Bronchial epithelial cell (primary cell): ENCODE measurements at regions not wholly inside any gene's neighbourhood (a gene's known extent, or its start where the extent isn't known, plus 50 kb on each side); places are given as distances from the start of the nearest gene placed in this dataset.

Source experiments
- DNase-seq: peaks from one replicate; pipeline ENCODE4 v3.0.0-alpha.2; 2010; ENCODE audit warnings: low read depth
- FAIRE-seq: peaks from 2 replicates; lab custom pipeline; 2011; peaks lifted over from hg19 to GRCh38; lab: Jason Lieb, UNC
- H3K27me3 ChIP-seq: 2 replicates; pipeline ENCODE4 v1.5.1; 2011; ENCODE audit warnings: low read length; ENCODE audit not compliant: control insufficient read depth, insufficient read depth
- H3K36me3 ChIP-seq: 2 replicates; pipeline ENCODE4 v1.5.1; 2011; ENCODE audit warnings: low read length; ENCODE audit not compliant: control insufficient read depth, insufficient read depth
- H3K4me3 ChIP-seq: 2 replicates; pipeline ENCODE4 v1.5.1; 2011; ENCODE audit warnings: mild to moderate bottlenecking, low read depth, low read length, control low read depth
- TF ChIP-seq, protein P1 (sequence below): IDR thresholded peaks from 2 replicates; pipeline ENCODE4 v1.5.1; 2011; ENCODE audit warnings: mild to moderate bottlenecking, moderate library complexity, low read length, control low read depth, inconsistent platforms; ENCODE audit not compliant: insufficient read depth, severe bottlenecking

GRCh38 chr17:63349478-63350000 lies 96.6 kb downstream of the CYB561 start:
- DNase-seq (no peak), FAIRE-seq (no peak)
- Histone ChIP-seq H3K4me3 (no peak overlapping the region), H3K27me3 (no peaks in the 10 kb centered on the region), H3K36me3 (peaks cover 16% of the 10 kb centered on the region)
- TF ChIP-seq, protein P1, sequence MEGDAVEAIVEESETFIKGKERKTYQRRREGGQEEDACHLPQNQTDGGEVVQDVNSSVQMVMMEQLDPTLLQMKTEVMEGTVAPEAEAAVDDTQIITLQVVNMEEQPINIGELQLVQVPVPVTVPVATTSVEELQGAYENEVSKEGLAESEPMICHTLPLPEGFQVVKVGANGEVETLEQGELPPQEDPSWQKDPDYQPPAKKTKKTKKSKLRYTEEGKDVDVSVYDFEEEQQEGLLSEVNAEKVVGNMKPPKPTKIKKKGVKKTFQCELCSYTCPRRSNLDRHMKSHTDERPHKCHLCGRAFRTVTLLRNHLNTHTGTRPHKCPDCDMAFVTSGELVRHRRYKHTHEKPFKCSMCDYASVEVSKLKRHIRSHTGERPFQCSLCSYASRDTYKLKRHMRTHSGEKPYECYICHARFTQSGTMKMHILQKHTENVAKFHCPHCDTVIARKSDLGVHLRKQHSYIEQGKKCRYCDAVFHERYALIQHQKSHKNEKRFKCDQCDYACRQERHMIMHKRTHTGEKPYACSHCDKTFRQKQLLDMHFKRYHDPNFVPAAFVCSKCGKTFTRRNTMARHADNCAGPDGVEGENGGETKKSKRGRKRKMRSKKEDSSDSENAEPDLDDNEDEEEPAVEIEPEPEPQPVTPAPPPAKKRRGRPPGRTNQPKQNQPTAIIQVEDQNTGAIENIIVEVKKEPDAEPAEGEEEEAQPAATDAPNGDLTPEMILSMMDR = no peak

- Histone ChIP-seq H3K36me3 (peaks cover 14% of the 10 kb centered on the region), H3K27me3 (no peaks in the 10 kb centered on the region), H3K4me3 (no peak overlapping the region)
- no peak for DNase-seq
- FAIRE-seq = no peak
- TF ChIP-seq, protein P1 = no peak
Measured at GRCh38 chr17:63350364-63350763, 95.7 kb downstream of the CYB561 start.

- Histone ChIP-seq H3K4me3 (no peak overlapping the region), H3K36me3 (peaks cover 19% of the 10 kb centered on the region), H3K27me3 (no peaks in the 10 kb centered on the region)
- TF ChIP-seq, protein P1 = no peak
- FAIRE-seq (no peak), DNase-seq (no peak)
Measured at GRCh38 chr17:63354256-63354655, 91.8 kb downstream of the CYB561 start.

DNA sequence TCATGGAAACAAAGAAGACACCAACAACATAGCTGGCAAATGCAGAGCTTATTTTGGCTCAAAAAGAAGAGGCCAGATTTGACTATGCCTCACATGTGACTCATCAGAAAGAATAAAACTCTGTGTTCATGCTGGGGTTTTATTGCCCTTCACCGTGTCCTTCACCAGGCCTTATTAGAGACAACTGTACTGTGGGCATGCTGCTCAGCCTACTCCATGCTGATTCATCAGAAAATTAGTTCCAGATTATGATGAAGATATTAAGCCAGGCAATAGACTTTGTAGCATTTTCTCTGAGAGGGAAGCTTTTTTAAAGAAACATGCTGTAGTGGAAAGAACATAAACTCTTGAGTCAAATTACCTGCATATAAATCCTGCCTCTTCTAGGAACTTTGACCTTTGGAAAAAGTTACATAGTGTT lies 89.8 kb downstream of the CYB561 start:
- Histone ChIP-seq H3K27me3 (no peaks in the 10 kb centered on the region), H3K36me3 (peaks cover 19% of the 10 kb centered on the region), H3K4me3 (no peak overlapping the region)
- no peak for FAIRE-seq
- TF ChIP-seq, protein P1 = no peak
- DNase-seq = peak; percentile 22

- no peak overlapping the region for H3K4me3 ChIP-seq
- TF ChIP-seq, protein P1 = no peak
- H3K36me3 ChIP-seq = peaks cover 27% of the 10 kb centered on the region
- DNase-seq (peak; percentile 20), FAIRE-seq (no peak)
- no peaks in the 10 kb centered on the region for H3K27me3 ChIP-seq
Measured at GRCh38 chr17:63358111-63358839, 87.8 kb downstream of the CYB561 start.
